Ammon's horn (tissue), 1 donor: ENCODE measurements at regions not wholly inside any gene's neighbourhood (a gene's known extent, or its start where the extent isn't known, plus 50 kb on each side); places are given as distances from the start of the nearest gene placed in this dataset.

Experiments
- DNase-seq: peaks from one replicate; pipeline ENCODE4 v3.0.0-alpha.2; 2016; ENCODE audit warnings: low spot score

GRCh38 chr10:3516923-3517255, 268.1 kb downstream of the KLF6 start:
- DNase-seq: no peak

DNA sequence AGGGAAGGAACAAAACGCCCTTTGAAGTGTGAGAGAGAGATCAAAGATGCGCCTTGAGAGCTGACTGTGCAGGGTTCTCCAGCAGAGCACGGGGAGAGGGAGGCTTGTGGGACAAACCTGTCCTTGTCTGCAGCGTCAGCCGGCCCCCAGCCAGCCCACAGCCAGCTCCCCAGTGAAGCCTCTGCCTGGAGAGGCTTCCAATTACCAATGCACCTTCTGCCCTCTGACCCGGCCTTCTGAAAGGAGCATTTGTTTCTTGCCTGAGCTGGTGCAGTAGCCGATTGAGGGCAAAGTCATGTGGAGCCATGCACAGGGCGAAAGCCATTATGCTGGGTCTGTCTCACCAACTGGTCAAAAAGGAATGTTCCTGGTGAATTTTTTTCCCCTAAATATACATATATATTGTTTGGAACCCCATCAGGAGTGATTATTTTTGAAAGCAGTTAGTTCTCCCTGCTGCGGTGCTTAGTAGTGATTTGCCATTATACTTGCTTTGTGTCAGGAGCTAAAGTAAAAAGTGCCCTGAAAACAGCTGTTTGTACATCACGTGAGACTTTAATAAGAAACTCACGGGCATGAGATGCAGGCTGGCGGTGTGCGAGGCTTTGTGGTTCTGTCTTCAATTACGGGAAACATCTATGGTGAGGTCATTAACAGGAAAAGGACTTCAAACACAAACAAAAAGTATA, 268.6 kb downstream of the KLF6 start:
- DNase-seq: no peak

- DNase-seq: no peak
These were observed 270.3 kb downstream of the KLF6 start for GRCh38 chr10:3514691-3515090.

- DNase-seq: no peak
These were observed 272.7 kb downstream of the KLF6 start for GRCh38 chr10:3512263-3512662.

- no peak for DNase-seq
These were observed 273.5 kb downstream of the KLF6 start for GRCh38 chr10:3511483-3511882.

DNA sequence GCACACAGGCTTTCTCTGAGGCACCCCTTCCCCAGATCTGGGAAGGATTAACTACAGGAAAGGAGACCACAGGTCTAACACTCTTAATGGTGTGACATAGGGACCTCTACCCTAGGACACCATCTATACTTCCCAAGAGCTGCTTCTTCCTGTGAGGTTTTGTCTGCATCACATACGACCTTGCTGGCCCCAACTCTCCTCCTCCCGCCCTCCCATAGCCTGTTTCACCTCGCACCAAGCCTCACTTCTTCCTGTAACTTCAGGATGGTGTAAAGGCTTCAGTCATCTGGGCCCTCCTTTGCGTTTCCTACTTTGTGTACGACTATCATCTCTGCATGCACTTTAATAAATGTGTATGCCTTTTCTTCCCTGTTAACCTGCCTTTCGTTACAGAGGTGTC, 274.3 kb downstream of the KLF6 start:
- DNase-seq: no peak

DNA sequence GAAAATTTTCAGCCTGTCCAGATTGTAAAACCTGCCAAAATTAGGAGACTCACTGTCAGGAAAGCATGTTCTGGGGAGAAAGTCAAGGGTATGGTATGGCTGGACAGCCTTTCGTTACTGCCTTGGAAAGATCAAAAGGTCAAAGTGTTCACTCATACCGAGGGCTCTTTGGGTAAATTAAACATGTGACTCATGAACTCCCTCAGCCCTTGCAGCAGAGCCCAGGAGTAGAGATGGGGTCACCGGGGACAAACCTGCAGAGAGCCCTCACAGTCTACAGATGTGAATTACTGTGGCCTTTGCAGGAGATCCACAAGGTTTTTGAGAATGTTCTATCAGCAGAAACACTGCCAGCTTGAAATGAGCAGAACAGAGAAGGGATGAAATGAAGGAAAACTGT, 275.7 kb downstream of the KLF6 start:
- DNase-seq: no peak

DNA sequence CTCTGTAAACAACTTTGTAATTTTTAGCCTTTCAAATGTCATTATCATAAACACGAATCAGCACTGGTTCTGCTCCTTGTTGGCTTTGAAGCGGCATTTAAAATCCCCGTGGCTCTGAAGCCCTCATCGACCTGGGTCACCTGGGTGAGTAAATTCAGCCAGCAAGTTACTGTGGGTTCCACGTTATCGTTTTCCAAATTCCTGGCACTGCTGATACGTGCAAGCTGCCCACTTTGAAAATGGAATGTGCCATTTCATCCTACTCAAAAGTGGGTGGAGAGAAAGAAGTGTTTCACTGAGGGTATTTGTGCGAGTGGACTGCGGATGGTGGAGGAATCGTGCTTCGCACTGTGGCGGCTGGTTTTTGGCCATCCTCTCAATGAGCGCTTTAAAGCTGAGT, 281.7 kb downstream of the KLF6 start:
- DNase-seq: no peak

DNA sequence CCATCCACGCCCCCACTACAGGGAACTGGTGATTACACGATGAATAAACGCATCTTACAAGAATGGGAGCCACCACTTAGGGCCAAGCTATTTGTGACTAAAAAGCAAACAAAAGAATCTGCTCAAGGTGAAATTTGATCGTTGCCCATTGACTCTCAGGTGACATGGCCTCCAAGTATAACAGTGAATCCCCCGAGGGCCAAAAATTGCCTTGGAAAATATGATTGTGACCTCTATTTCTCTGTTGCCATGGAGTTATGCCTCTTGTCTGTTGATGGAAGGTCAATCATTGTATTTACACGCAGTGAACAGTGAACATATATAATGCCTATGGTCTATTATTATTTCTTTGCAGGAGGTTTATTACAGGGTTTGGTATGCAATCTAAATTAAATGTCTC, 282.3 kb downstream of the KLF6 start:
- no peak for DNase-seq

GRCh38 chr10:3500408-3500856, 284.6 kb downstream of the KLF6 start:
- peak; percentile 88 for DNase-seq

- no peak for DNase-seq
These were observed 285.9 kb downstream of the KLF6 start for GRCh38 chr10:3499120-3499519.

DNA sequence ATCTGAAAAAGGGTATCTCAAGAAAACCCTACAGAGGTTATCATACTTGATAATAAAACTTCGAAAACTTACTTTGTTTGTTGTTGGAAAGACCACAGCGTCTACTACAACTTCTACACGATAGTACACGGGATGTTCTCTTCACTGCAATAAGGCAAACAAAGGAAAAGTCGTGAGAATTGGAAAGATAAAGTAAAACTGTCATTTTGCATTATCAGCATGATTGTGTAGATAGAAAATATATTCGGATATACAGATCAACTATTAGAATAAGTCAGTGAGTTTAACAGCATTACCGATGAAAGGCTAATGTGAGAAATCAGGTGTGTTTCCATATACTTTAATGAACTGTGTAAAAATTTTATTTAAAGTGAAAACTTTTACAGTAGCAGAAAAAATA, 287.4 kb downstream of the KLF6 start:
- no peak for DNase-seq

DNA sequence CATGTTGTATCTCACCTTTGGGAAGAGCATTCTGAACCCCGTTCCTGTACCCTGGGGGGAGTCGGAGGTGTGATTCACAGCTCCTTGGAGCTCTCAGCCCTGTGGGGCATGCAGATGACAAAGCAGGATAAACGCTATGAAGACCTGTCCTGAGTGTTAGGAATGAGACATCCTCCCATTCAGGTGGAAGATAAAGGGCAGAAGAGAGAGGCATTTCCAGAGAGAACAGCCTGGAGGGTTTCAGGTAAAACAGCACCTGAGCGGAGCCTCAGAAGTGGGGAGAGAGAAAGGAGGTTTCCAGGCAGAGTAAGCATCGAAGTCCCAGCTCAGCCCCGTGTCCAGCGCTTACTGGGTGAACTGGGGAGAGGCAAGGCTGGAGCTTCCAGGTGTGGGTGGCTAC, 288.9 kb downstream of the KLF6 start:
- DNase-seq: no peak

GRCh38 chr10:3495281-3495680, 289.7 kb downstream of the KLF6 start:
- no peak for DNase-seq

DNA sequence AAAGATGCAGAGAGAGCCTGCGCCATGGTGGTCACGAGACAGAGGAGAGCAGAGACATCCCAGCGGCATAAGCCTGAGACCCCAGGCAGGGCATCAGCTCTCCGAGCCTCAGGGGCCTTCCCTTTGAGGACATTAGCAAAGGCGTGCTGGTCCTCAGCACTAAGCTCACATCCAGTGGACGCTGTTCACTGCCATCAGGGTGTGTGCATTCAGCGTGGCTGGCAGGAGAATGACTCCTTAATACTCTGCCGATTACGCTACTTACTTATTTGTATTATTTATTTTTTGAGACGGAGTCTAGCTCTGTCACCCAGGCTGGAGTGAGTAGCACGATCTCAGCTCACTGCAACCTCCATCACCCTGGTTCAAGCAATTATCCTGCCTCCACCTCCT, 290.2 kb downstream of the KLF6 start:
- no peak for DNase-seq

DNA sequence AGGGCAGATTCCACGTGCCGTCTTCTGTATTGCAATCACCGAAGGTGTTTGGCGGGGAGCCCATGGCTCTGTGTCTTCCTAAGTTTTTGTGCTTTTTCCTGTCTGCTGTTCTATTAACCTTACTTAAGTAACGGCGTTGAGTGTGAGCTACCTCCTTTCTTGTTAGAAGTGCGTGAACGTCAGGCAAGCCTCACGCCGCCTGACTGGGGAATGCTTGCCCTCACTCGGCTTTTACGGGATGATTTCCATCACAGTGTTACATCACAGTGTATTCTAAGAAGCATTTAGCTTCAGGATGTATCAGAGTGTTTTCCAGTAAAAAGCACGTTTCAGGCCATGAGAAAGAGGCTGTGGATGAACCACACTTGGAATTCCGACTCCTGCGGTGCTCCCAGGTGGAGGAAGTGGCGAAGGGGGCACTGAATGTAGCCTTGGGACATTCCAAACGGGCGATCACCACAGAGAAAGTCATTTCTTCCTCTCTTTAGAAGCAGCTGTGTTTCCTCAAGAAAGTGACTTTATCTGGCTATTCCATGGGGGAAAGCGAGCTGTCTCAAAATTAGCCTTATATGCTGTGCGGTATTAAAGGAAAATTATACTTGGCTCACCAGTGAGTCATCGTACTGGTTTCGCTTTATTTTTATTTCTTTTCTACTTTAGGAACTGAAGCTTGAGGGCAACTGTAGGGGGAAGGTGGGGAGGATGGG, 290.7 kb downstream of the KLF6 start:
- no peak for DNase-seq

- DNase-seq: no peak
These were observed 291.4 kb downstream of the KLF6 start for GRCh38 chr10:3493621-3494020.

GRCh38 chr10:3491571-3491970, 293.4 kb downstream of the KLF6 start:
- DNase-seq: no peak

DNA sequence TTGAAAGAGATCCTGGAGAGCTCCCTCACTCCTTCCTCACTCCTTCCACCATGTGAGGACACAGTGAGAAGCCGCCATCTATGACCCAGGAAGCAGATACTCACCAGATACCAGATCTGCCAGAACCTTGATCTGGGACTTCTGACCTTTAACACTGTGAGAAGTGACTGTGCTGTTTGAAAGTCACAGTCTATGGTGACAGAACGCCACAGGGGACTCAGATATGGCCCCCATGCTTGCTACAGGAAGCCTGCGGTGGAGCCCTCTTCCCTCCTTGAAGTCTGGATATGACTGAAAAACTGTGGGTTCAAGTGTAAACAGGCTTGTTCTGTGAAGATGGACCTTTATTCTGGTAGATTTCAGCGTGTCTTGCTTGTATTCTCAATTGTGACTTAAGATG, 297.8 kb downstream of the KLF6 start:
- DNase-seq: no peak

DNA sequence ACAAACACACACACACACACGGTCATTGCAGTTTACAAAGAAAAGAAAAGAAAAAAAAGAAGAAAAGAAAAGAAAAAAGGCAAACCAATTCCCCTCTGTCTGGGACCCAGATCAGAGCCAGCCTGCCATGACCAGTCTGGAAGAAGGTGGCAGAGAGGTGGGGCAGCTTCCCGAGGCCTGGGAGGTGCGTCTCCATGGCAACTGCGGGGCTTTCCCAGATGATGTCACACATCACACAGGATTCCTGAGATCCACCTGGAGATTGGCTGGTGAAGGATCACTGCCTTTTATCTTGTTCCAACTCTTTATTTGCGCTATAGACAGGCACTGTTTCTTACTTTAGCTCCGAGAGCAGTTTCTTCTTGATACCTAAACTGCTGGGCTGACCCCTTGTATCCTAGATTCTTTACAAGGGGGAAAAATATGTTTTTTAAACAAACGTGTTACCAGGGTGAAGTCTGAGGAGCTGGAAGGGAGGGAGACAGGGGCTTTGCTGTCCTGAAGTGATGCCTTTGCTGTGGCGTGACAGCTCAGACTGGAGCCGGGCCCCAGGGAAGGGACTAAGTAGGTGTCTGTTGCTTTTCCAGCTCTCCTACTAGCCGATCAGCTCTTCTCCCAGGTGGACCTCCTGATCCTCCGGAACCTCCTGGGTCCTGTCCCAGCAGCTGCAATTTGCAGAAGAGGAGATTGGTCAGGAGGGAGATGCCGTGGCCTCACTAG, 298.5 kb downstream of the KLF6 start:
- no peak for DNase-seq

- peak; percentile 67 for DNase-seq
These were observed 299.8 kb downstream of the KLF6 start for GRCh38 chr10:3485057-3485686.

DNA sequence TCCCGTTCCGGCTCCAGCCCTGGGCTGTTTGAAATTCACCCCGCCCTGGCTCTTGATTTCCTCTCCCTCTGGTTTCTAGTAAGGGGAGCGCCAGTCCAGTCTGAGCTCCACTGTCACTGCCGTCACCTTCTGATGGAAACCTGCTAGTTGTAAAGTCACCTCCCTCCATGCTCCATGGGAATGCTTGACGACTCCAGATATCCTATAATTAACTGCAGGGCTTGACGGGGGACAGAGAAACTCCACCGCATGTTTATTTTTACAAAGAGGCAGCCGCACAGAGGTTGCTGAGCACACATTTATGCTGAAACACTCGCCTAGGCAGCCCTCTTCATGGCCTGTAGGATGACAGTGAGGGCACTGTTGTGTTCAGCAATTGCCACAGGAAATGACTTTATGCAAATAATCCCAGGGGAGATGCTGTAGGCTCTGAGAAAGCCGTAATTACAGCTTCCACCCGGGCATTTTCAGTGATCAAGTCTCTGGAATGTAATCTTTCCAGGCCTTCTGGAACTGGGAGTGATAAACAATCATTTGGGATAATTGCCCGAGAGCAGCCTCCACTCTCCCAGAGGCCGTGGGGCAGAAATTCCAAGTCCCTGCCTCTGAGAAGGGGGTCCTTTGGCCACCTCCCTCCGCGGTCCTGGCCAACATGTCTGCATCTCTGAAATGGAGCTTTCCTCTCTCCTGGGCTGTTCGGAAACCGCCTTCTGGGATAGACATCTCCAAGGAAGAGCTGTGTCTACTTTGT, 300.5 kb downstream of the KLF6 start:
- no peak for DNase-seq
